ENCODE measurements at regions not wholly inside any gene's neighbourhood (a gene's known extent, or its start where the extent isn't known, plus 50 kb on each side); places are given as distances from the start of the nearest gene placed in this dataset.

DNA sequence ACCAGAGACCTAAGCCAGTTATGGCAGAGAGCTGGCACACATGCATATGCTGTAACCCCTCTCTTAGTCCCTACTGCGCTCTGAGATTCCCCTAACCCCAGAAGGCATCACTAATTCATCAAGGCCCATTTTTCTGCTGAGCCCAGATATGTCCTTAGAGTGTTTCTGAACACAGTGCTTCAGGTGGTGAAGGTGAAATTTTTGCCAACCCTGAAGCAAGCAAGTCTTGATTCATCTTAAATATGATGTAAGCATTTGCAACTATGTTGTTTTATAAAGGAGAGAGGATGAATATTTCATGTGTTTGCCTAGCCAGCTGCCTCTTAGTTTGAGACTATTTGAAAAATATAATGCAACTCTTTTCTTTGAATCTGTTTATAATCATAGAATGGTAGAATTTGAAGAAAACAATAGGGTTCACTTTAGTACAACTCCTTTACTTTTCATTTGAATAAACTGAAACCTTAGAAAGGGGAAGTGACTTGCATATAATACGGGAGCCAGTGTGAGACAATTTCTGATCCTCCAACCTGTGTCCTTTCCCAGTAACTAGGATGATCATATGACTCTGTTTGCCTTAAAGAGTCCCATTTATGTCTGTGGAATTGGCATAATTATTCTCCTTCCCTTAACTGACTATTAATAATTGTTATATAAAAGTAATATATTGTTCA is 194.3 kb upstream of the MTNR1B start:
- TF ChIP-seq, protein P1, sequence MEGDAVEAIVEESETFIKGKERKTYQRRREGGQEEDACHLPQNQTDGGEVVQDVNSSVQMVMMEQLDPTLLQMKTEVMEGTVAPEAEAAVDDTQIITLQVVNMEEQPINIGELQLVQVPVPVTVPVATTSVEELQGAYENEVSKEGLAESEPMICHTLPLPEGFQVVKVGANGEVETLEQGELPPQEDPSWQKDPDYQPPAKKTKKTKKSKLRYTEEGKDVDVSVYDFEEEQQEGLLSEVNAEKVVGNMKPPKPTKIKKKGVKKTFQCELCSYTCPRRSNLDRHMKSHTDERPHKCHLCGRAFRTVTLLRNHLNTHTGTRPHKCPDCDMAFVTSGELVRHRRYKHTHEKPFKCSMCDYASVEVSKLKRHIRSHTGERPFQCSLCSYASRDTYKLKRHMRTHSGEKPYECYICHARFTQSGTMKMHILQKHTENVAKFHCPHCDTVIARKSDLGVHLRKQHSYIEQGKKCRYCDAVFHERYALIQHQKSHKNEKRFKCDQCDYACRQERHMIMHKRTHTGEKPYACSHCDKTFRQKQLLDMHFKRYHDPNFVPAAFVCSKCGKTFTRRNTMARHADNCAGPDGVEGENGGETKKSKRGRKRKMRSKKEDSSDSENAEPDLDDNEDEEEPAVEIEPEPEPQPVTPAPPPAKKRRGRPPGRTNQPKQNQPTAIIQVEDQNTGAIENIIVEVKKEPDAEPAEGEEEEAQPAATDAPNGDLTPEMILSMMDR (IDR thresholded peaks at IDR 0.05; ENCODE audit: low read depth, low read length, missing control alignments) = no peak
- in situ Hi-C loops (cut with HindIII; ENCODE audit: low sequenced_read_pairs) = no loop called here
- no peak for DNase-seq (ENCODE audit: low read depth)
- H3K4me3 ChIP-seq (ENCODE audit: low read depth, low read length) = no peak overlapping the region

DNA sequence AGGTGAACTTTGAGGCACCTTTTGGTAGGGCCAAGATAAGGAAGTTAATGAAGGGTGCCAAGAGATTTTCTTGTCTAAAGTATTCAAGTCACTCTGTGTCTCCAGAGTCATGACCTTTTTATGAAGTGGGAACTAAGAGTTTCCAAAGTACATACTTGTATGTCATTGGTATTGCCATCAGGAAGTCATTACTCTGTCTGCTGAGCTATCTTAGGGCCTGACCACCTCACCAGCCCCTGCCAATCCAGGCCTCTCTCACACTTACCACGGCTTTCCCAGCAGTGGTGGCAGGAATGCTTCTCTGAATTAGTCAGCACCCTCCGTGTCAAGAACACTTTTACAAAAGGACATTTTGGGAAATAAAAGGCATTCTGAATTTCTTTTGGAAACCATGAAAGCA is 192.8 kb upstream of the MTNR1B start:
- TF ChIP-seq, protein P1 (IDR thresholded peaks at IDR 0.05; ENCODE audit: low read depth, low read length, missing control alignments) = no peak
- DNase-seq (ENCODE audit: low read depth) = no peak
- in situ Hi-C loops (cut with HindIII; ENCODE audit: low sequenced_read_pairs) = no loop called here
- no peak overlapping the region for H3K4me3 ChIP-seq (ENCODE audit: low read depth, low read length)

DNA sequence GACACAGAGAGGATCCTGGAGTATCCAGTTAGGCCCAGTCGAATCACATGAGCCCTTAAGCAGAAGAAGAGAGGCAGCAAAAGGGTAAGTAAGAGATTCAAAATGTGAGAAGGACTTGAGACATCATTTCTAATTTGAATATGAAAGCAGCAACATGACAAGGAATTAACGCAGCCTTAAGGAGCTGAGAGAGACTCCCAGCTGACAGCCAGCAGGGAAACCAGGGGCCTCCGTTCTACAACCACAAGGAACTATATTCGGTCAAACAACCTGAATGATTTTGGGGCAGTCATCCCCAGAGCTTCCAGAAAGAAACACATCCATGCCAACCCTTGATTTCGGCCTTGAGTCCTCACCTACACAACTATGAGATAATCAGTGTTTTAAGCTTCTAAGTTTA is 189.7 kb upstream of the MTNR1B start:
- TF ChIP-seq, protein P1 (IDR thresholded peaks at IDR 0.05; ENCODE audit: low read depth, low read length, missing control alignments) = no peak
- no peak overlapping the region for H3K4me3 ChIP-seq (ENCODE audit: low read depth, low read length)
- in situ Hi-C loops (cut with HindIII; ENCODE audit: low sequenced_read_pairs) = no loop called here
- DNase-seq (ENCODE audit: low read depth) = no peak

DNA sequence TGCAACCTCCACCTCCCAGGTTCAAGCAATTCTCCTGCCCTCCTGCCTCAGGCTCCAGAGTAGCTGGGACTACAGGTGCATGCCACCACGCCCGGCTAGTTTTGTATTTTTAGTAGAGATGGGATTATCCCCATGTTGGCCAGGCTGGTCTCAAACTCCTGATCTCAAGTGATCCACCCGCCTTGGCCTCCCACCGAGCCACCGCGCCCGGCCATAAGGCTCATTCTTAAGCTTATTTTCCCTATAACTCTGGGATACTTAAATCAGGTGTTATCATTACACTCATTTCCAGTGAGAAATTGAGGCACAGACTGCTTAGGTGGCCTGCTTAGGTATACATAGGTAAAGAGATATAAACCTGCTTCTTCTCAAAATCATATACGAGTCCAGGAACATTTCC is 188.3 kb upstream of the MTNR1B start:
- TF ChIP-seq, protein P1 (IDR thresholded peaks at IDR 0.05; ENCODE audit: low read depth, low read length, missing control alignments) = no peak
- in situ Hi-C loops (cut with HindIII; ENCODE audit: low sequenced_read_pairs) = no loop called here
- DNase-seq (ENCODE audit: low read depth) = no peak
- no peak overlapping the region for H3K4me3 ChIP-seq (ENCODE audit: low read depth, low read length)

DNA sequence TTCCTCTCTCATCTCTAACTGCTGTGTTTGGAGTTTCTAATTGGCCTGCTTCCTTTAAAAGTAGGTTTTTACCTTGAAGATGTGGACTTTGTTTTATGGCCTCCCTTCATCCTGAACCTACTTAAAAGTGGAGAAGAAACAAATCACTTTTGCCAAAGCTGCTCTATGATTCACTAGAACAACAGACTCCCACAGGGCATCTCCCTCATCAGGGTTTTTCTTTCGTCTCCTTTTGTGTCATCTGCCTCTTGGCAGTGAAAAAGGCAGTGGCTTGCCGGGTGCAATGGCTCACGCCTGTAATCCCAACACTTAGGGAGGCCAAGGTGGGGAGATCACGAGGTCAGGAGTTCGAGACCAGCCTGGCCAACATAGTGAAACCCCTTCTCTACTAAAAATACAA is 186.6 kb upstream of the MTNR1B start:
- in situ Hi-C loops (cut with HindIII; ENCODE audit: low sequenced_read_pairs) = no loop called here
- TF ChIP-seq, protein P1 (IDR thresholded peaks at IDR 0.05; ENCODE audit: low read depth, low read length, missing control alignments) = no peak
- no peak overlapping the region for H3K4me3 ChIP-seq (ENCODE audit: low read depth, low read length)
- DNase-seq (ENCODE audit: low read depth) = no peak

DNA sequence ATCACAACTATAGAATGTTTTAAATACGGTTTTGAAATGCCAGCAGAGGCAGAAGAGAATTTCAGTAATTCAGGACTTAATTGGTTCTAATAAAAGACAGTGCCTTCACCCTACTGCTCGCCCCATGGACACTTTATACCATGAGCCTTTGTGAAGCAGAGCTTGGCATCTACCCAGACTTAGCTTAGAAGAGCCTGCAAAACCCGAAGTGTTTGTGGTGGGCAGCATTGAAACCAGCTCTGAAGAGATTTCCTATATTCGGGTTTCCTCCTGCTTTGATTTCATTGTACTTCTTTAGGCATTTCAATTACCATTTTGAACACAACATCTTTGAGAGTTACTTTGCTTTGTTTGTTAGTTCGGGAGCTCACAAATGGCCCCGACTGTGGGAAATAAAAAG is 185.1 kb upstream of the MTNR1B start:
- DNase-seq (ENCODE audit: low read depth) = no peak
- in situ Hi-C loops (cut with HindIII; ENCODE audit: low sequenced_read_pairs) = no loop called here
- TF ChIP-seq, protein P1 (IDR thresholded peaks at IDR 0.05; ENCODE audit: low read depth, low read length, missing control alignments) = no peak
- H3K4me3 ChIP-seq (ENCODE audit: low read depth, low read length) = no peak overlapping the region
